22Rv1 (cell line): ENCODE measurements at regions not wholly inside any gene's neighbourhood (a gene's known extent, or its start where the extent isn't known, plus 50 kb on each side); places are given as distances from the start of the nearest gene placed in this dataset.

Experiments used
- H3K27ac ChIP-seq: fragments of 450-650 bp; 2 replicates; pipeline ENCODE4 v1.5.1; 2017
- ZFX ChIP-seq: fragments of 450-650 bp; IDR thresholded peaks from 2 replicates; pipeline ENCODE4 v1.6.1; 2017; ENCODE audit warnings: antibody characterized with exemption, borderline replicate concordance
- TF ChIP-seq, protein P1 (sequence below): fragments of 450-650 bp; IDR thresholded peaks from 2 replicates; pipeline ENCODE4 v1.5.1; 2017; ENCODE audit warnings: mild to moderate bottlenecking

DNA sequence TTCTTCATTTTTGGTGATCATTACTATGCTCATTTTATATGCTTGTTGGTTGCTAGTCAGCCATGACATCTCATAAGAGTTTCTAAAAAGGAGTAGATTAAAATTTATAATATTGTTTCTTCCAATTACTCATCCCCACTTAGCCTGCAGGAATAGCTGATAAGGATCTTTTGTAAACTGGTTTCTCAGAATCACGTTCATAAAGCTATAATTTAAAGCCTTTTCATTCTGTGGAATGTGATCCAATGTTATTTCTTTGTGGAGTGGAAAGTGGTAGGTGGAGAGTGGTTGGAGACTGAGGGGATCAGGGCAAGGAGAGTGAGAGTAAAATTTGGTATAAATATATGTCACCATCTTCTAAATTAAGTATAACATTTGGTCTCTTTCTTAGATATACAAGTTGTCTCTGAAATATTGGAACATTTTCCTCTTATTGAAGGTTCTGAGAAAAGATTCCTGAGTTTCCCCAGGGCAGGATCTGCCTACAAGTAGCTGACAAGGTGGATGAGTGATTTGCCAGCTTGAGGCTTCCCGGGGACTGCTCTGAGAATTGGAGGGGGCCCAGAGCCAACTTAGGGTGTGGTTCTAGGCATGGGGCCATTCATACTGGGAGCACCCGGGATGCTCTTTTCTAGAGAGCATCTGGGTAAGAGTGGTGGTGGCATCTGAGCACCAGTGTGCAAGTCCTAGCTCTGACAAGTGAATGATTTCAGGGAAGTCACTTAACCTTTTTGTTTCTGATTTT, 116.4 kb downstream of the TBX19 start:
- no peak overlapping the region for H3K27ac ChIP-seq
- no peak for TF ChIP-seq ZFX
- TF ChIP-seq, protein P1, sequence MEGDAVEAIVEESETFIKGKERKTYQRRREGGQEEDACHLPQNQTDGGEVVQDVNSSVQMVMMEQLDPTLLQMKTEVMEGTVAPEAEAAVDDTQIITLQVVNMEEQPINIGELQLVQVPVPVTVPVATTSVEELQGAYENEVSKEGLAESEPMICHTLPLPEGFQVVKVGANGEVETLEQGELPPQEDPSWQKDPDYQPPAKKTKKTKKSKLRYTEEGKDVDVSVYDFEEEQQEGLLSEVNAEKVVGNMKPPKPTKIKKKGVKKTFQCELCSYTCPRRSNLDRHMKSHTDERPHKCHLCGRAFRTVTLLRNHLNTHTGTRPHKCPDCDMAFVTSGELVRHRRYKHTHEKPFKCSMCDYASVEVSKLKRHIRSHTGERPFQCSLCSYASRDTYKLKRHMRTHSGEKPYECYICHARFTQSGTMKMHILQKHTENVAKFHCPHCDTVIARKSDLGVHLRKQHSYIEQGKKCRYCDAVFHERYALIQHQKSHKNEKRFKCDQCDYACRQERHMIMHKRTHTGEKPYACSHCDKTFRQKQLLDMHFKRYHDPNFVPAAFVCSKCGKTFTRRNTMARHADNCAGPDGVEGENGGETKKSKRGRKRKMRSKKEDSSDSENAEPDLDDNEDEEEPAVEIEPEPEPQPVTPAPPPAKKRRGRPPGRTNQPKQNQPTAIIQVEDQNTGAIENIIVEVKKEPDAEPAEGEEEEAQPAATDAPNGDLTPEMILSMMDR = no peak

GRCh38 chr1:168396508-168396907, 115.8 kb downstream of the TBX19 start:
- no peak overlapping the region for H3K27ac ChIP-seq
- TF ChIP-seq ZFX = no peak
- TF ChIP-seq, protein P1 = no peak

DNA sequence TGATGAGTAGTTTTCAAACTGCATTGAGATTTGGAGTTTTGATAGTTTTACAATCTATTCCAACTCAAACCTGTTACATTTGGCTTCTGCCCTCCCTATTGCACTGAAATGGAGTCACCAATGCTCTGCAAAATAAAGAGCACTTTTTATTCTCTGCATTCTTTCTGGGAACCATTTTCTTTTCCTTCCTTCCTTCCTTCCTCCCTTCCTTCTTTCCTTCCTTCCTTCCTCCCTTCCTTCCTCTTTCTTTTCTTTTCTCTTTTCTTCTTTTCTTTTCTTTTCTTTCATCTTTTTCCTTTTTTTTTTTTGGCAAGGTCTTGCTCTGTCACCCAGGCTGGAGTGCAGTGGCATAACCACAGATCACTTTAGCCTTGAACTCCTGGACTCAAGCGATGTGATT, 114.2 kb downstream of the TBX19 start:
- TF ChIP-seq ZFX = no peak
- TF ChIP-seq, protein P1 = no peak
- no peak overlapping the region for H3K27ac ChIP-seq

DNA sequence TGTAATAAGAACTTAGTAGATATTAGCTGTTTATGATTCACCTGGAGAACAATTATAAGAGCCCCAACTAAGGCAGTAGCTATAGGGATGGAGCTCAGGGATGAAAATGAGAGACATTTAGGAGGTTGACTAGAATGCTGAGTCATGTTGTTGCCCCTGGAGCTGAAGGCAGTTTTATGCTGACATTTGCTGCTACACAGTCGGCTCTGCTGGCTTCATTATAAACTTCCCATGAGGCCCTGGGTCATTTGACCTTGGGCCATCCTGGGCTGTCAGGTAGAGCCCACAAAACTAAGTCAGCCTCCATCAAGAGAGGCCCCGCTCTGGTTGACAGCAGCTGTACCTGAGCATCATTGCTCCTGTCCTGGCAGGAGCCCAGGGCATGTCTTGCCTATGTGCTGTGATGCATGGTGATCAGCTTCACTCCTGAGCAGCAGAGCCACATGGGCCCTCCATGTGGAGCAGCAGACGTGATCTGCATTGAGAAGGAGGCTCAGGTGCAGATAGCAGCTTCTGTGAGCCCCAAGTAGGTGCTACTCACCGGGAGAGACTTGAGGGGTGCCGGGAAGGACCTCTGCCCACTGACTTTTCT, 112.4 kb downstream of the TBX19 start:
- no peak overlapping the region for H3K27ac ChIP-seq
- no peak for TF ChIP-seq ZFX
- TF ChIP-seq, protein P1 = no peak

DNA sequence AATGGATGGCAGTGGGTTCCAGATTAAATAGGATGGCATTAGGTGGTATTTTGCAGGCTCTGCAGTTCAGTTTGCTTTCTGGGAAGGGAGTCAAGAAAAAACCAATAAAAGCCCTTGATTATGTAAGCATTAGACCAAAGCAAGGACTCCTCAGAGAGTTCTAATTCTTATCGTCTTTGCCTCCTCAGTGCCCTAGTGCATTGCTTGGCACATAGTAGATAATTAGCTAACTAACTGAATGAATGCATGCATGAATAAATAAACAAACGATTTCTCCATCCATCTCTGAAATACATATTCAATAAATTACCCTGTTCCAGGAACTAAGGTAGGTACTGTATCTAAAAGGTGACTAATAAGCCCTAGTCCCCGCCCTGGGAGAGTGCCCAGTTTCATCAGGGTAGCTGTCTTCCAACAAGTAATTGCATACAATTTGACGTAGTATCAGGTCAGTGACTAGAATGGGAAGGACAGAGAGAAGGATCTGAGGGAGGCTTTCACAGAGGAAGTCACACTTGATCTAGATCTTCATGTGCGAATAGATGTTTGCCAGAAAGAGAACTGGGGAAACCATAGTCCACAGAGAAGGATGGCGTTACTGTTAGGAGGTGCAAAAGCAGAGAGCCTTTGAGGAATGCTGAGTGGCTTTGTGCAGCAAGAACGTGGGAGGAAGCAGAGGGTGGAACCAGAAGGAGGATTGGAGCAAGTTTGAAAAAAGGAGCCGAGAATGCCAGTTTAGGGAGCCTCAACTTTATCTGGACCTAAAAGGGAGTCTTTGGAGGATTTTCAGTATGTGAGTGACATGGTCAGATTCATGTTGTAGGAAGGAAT, 111.4 kb downstream of the TBX19 start:
- H3K27ac ChIP-seq = no peak overlapping the region
- TF ChIP-seq ZFX = no peak
- TF ChIP-seq, protein P1 = no peak

- TF ChIP-seq, protein P1 = no peak
- TF ChIP-seq ZFX = no peak
- H3K27ac ChIP-seq = no peak overlapping the region
These were observed 109.6 kb downstream of the TBX19 start for GRCh38 chr1:168390271-168390670.
